OCI-LY7 (cell line): ENCODE measurements at regions not wholly inside any gene's neighbourhood (a gene's known extent, or its start where the extent isn't known, plus 50 kb on each side); places are given as distances from the start of the nearest gene placed in this dataset.

Experiments
- EZH2phosphoT487 ChIP-seq: fragments of 200-600 bp; sonication (generic); IDR thresholded peaks from 2 replicates; pipeline ENCODE4 v1.6.1; 2018; ENCODE audit warnings: low read depth, borderline replicate concordance, mild to moderate bottlenecking, mixed run types, antibody characterized with exemption, low read length, moderate library complexity, mixed read lengths
- TF ChIP-seq, protein P1 (sequence below): fragments of 200-600 bp; sonication (generic); conservative IDR thresholded peaks from 2 replicates; pipeline ENCODE4 v1.5.1; 2014; ENCODE audit warnings: mild to moderate bottlenecking, antibody characterized with exemption, low read length, moderate library complexity, mixed read lengths

DNA sequence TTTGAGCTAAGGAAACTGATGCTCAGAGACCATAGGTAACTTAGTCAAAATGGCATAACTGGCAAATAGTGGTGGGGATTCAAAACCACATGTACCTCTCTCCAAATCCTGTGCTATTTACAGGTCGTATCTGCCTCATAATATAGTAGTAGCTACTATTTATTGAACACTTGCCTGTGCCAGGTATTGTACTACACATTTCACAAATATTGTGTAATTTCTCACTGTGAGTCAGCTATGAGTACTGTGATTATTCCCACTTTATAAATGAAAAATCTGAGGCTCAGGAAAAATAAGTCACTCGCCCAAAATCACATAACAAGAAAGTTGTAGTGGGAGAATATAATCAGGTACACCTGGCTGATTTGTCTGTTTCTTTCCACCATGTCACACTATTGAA is 199.8 kb upstream of the FAT3 start:
- no peak for TF ChIP-seq EZH2phosphoT487
- TF ChIP-seq, protein P1, sequence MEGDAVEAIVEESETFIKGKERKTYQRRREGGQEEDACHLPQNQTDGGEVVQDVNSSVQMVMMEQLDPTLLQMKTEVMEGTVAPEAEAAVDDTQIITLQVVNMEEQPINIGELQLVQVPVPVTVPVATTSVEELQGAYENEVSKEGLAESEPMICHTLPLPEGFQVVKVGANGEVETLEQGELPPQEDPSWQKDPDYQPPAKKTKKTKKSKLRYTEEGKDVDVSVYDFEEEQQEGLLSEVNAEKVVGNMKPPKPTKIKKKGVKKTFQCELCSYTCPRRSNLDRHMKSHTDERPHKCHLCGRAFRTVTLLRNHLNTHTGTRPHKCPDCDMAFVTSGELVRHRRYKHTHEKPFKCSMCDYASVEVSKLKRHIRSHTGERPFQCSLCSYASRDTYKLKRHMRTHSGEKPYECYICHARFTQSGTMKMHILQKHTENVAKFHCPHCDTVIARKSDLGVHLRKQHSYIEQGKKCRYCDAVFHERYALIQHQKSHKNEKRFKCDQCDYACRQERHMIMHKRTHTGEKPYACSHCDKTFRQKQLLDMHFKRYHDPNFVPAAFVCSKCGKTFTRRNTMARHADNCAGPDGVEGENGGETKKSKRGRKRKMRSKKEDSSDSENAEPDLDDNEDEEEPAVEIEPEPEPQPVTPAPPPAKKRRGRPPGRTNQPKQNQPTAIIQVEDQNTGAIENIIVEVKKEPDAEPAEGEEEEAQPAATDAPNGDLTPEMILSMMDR = no peak
